ENCODE measurements at regions not wholly inside any gene's neighbourhood (a gene's known extent, or its start where the extent isn't known, plus 50 kb on each side); places are given as distances from the start of the nearest gene placed in this dataset.
A peak's percentile ranks its signal among the peaks of the same experiment; 100 is the strongest.

GRCh38 chr12:130007771-130008170, 103.9 kb upstream of the TMEM132D start:
- no peak overlapping the region for H3K4me3 ChIP-seq
- WGBS (ENCODE audit: insufficient coverage, low coverage, low lambda C conversion rate, missing lambda C conversion rate), result 50% methylated on average over 1 of the region's 15 CpGs

GRCh38 chr12:130008241-130008640, 104.4 kb upstream of the TMEM132D start:
- intact Hi-C loops (cut with DNase I), result no loop called here
- H3K9me3 ChIP-seq, result no peaks in the 10 kb centered on the region
- DNase-seq (no peak), ATAC-seq (no peak)
- H3K36me3 ChIP-seq, result no peaks in the 10 kb centered on the region
- H3K4me3 ChIP-seq, result no peak overlapping the region
- TF ChIP-seq CTCF (IDR thresholded peaks at IDR 0.05), result no peak
- no peak for TF ChIP-seq POLR2A (IDR thresholded peaks at IDR 0.05)
- 42% methylated on average over 9 of the region's 10 CpGs for WGBS (ENCODE audit: insufficient coverage, low coverage, low lambda C conversion rate, missing lambda C conversion rate)
- H3K27ac ChIP-seq, result no peak overlapping the region
- no peaks in the 10 kb centered on the region for H3K4me1 ChIP-seq
- no peaks in the 10 kb centered on the region for H3K27me3 ChIP-seq

More at GRCh38 chr12:130007771-130008170, 103.9 kb upstream of the TMEM132D start:
- Histone ChIP-seq H3K9me3 (no peaks in the 10 kb centered on the region), H3K27me3 (no peaks in the 10 kb centered on the region), H3K4me1 (no peaks in the 10 kb centered on the region), H3K27ac (no peak overlapping the region), H3K36me3 (no peaks in the 10 kb centered on the region)
- intact Hi-C loops (cut with DNase I), result no loop called here
- ATAC-seq (peak in 1 of 4 donors; percentile 23), DNase-seq (no peak)
- TF ChIP-seq CTCF (IDR thresholded peaks at IDR 0.05), result no peak
- no peak for TF ChIP-seq POLR2A (IDR thresholded peaks at IDR 0.05)

- TF ChIP-seq POLR2A (IDR thresholded peaks at IDR 0.05), result no peak
- no peak for TF ChIP-seq CTCF (IDR thresholded peaks at IDR 0.05)
- DNase-seq, result no peak
- Histone ChIP-seq H3K27me3 (no peaks in the 10 kb centered on the region), H3K4me1 (no peaks in the 10 kb centered on the region), H3K4me3 (no peak overlapping the region), H3K36me3 (no peaks in the 10 kb centered on the region), H3K9me3 (no peaks in the 10 kb centered on the region), H3K27ac (no peak overlapping the region)
- WGBS (ENCODE audit: insufficient coverage, low coverage, low lambda C conversion rate, missing lambda C conversion rate), result 61% methylated on average over 8 of the region's 16 CpGs
- no peak for ATAC-seq
- intact Hi-C loops (cut with DNase I), result no loop called here
These were observed 106.1 kb upstream of the TMEM132D start for GRCh38 chr12:130009961-130010360.

GRCh38 chr12:130011611-130012385, 108.0 kb upstream of the TMEM132D start:
- Histone ChIP-seq H3K27me3 (no peaks in the 10 kb centered on the region), H3K9me3 (no peaks in the 10 kb centered on the region), H3K4me1 (no peaks in the 10 kb centered on the region), H3K4me3 (no peak overlapping the region), H3K27ac (no peak overlapping the region), H3K36me3 (no peaks in the 10 kb centered on the region)
- intact Hi-C loops (cut with DNase I), result no loop called here
- ATAC-seq (no peak), DNase-seq (no peak)
- no peak for TF ChIP-seq POLR2A (IDR thresholded peaks at IDR 0.05)
- no peak for TF ChIP-seq CTCF (IDR thresholded peaks at IDR 0.05)
- WGBS (ENCODE audit: insufficient coverage, low coverage, low lambda C conversion rate, missing lambda C conversion rate), result 54% methylated on average over 7 of the region's 13 CpGs
